ENCODE measurements at regions not wholly inside any gene's neighbourhood (a gene's known extent, or its start where the extent isn't known, plus 50 kb on each side); places are given as distances from the start of the nearest gene placed in this dataset.

DNA sequence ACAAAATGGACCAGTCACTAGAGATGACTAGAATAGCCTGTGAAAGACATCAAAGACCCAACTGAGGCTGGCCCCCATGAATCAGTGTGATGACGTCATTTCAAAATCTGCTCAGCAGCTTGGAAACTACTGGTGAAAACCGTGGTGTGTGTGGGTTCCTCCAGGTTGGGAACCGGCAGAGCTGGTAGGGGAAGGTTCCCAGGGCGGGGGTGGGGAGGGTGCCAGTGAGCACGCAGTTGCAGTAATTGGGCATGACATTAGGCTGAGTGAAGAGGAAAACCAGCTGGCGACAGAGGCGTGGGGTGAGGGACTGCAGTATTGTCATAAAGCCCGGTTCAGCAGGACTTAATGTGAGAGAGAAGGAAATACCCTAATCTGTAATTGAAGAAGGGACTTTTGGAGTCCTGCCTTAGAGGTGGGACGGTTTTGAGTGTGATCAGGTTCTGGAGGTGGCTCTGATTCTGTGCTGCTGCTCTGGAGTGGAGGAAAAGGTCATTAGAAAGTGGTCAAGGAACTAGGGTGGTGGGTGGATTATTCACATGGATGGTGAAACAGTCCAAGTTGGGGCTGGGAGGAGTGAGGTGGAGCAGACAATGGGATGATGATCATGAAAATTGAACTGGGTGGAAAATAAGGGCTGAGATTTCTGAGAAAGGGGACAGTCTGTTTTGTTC, 52.0 kb upstream of the MTHFD1L start:
- no peak for TF ChIP-seq PPARA (CRISPR knock-in tag; IDR thresholded peaks at IDR 0.05; ENCODE audit: borderline replicate concordance)
- no peak for TF ChIP-seq BACH2 (CRISPR knock-in tag; IDR thresholded peaks at IDR 0.05; ENCODE audit: borderline replicate concordance)
- TF ChIP-seq PATZ1 (CRISPR knock-in tag; IDR thresholded peaks at IDR 0.05; ENCODE audit: borderline replicate concordance) = no peak
- TF ChIP-seq TOX (CRISPR knock-in tag; IDR thresholded peaks at IDR 0.05; ENCODE audit: borderline replicate concordance) = no peak
- TF ChIP-seq, protein P1, sequence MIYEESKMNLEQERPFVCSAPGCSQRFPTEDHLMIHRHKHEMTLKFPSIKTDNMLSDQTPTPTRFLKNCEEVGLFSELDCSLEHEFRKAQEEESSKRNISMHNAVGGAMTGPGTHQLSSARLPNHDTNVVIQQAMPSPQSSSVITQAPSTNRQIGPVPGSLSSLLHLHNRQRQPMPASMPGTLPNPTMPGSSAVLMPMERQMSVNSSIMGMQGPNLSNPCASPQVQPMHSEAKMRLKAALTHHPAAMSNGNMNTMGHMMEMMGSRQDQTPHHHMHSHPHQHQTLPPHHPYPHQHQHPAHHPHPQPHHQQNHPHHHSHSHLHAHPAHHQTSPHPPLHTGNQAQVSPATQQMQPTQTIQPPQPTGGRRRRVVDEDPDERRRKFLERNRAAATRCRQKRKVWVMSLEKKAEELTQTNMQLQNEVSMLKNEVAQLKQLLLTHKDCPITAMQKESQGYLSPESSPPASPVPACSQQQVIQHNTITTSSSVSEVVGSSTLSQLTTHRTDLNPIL (CRISPR knock-in tag; IDR thresholded peaks at IDR 0.05; ENCODE audit: low read depth) = no peak
- no peak for TF ChIP-seq ZC3H10 (CRISPR knock-in tag; IDR thresholded peaks at IDR 0.05)
- TF ChIP-seq ZFP3 (CRISPR knock-in tag; IDR thresholded peaks at IDR 0.05) = no peak
- TF ChIP-seq ZNF8 (CRISPR knock-in tag; IDR thresholded peaks at IDR 0.05) = no peak
- TF ChIP-seq ESRRG (CRISPR knock-in tag; IDR thresholded peaks at IDR 0.05) = no peak
- no peak for TF ChIP-seq TSHZ2 (CRISPR knock-in tag; IDR thresholded peaks at IDR 0.05)
- TF ChIP-seq OSR1 (CRISPR knock-in tag; IDR thresholded peaks at IDR 0.05) = no peak
- no peak for TF ChIP-seq ISL1 (CRISPR knock-in tag; IDR thresholded peaks at IDR 0.05)
- TF ChIP-seq ARNTL (CRISPR knock-in tag; IDR thresholded peaks at IDR 0.05; ENCODE audit: borderline replicate concordance, low read depth) = no peak
- TF ChIP-seq SNAI2 (CRISPR knock-in tag; IDR thresholded peaks at IDR 0.05) = no peak
- TF ChIP-seq ZNF565 (CRISPR knock-in tag; conservative IDR thresholded peaks at IDR 0.05; ENCODE audit: low read depth) = no peak
- no peak for ATAC-seq

DNA sequence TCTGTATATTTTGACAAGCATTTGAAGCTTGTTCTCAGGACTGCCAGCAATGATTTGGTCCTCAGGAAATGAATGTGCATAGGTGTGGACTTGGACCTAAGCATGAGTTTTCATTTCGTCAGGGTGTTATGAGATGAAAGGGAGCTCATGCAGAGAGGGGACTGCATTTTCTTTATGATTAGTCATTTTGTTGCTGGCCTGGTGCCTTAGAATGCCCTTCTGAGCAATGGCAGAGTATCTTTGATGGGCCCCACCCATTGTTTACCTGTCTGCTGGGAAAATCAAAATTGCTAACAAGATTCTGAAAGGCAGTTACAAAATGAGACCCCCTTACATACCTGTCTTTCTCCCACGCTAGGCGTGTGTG, 51.5 kb upstream of the MTHFD1L start:
- no peak for ATAC-seq
- no peak for TF ChIP-seq ISL1 (CRISPR knock-in tag; IDR thresholded peaks at IDR 0.05)
- no peak for TF ChIP-seq ZC3H10 (CRISPR knock-in tag; IDR thresholded peaks at IDR 0.05)
- no peak for TF ChIP-seq GLIS3 (CRISPR knock-in tag; IDR thresholded peaks at IDR 0.05)
- TF ChIP-seq TOX (CRISPR knock-in tag; IDR thresholded peaks at IDR 0.05; ENCODE audit: borderline replicate concordance) = no peak
- TF ChIP-seq, protein P2, sequence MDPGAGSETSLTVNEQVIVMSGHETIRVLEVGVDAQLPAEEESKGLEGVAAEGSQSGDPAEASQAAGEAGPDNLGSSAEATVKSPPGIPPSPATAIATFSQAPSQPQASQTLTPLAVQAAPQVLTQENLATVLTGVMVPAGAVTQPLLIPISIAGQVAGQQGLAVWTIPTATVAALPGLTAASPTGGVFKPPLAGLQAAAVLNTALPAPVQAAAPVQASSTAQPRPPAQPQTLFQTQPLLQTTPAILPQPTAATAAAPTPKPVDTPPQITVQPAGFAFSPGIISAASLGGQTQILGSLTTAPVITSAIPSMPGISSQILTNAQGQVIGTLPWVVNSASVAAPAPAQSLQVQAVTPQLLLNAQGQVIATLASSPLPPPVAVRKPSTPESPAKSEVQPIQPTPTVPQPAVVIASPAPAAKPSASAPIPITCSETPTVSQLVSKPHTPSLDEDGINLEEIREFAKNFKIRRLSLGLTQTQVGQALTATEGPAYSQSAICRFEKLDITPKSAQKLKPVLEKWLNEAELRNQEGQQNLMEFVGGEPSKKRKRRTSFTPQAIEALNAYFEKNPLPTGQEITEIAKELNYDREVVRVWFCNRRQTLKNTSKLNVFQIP (CRISPR knock-in tag; IDR thresholded peaks at IDR 0.05; ENCODE audit: borderline replicate concordance, low read depth) = no peak
- no peak for TF ChIP-seq ZNF8 (CRISPR knock-in tag; IDR thresholded peaks at IDR 0.05)
- TF ChIP-seq, protein P1 (CRISPR knock-in tag; IDR thresholded peaks at IDR 0.05; ENCODE audit: low read depth) = no peak
- no peak for TF ChIP-seq TSHZ2 (CRISPR knock-in tag; IDR thresholded peaks at IDR 0.05)
- TF ChIP-seq ARNTL (CRISPR knock-in tag; IDR thresholded peaks at IDR 0.05; ENCODE audit: borderline replicate concordance, low read depth) = no peak
- no peak for TF ChIP-seq ZFP3 (CRISPR knock-in tag; IDR thresholded peaks at IDR 0.05)
- TF ChIP-seq ZFP30 (CRISPR knock-in tag; IDR thresholded peaks at IDR 0.05) = no peak
- no peak for TF ChIP-seq CSDC2 (CRISPR knock-in tag; IDR thresholded peaks at IDR 0.05)
- no peak for TF ChIP-seq PATZ1 (CRISPR knock-in tag; IDR thresholded peaks at IDR 0.05; ENCODE audit: borderline replicate concordance)
- no peak for TF ChIP-seq ZNF70 (CRISPR knock-in tag; IDR thresholded peaks at IDR 0.05)
- no peak for TF ChIP-seq RARB (CRISPR knock-in tag; IDR thresholded peaks at IDR 0.05)
- no peak for TF ChIP-seq PPARA (CRISPR knock-in tag; IDR thresholded peaks at IDR 0.05; ENCODE audit: borderline replicate concordance)

Measured in SK-N-SH treated with all-trans-retinoic acid at 6 μM for 48 hours (cell line).